IPS-15b (cell line): ENCODE measurements at regions not wholly inside any gene's neighbourhood (a gene's known extent, or its start where the extent isn't known, plus 50 kb on each side); places are given as distances from the start of the nearest gene placed in this dataset.
"Not testable (repeated sequence)": the region's sequence is repeated elsewhere in the genome, so short reads cannot be mapped to it uniquely, and the experiment has no call there.

Experiments
- H3K27me3 ChIP-seq: one replicate; pipeline ENCODE4 v1.6.1; 2013; ENCODE audit warnings: low read length; ENCODE audit not compliant: control insufficient read depth, insufficient read depth
- H3K36me3 ChIP-seq: one replicate; pipeline ENCODE4 v1.6.1; 2013; ENCODE audit warnings: low read length; ENCODE audit not compliant: control insufficient read depth, insufficient read depth
- H3K4me1 ChIP-seq: one replicate; pipeline ENCODE4 v1.6.1; 2013; ENCODE audit warnings: mild to moderate bottlenecking, low read length; ENCODE audit not compliant: control insufficient read depth, insufficient read depth
- H3K4me3 ChIP-seq: one replicate; pipeline ENCODE4 v1.5.1; 2013; ENCODE audit warnings: low read depth, low read length
- H3K9ac ChIP-seq: one replicate; pipeline ENCODE4 v1.6.1; 2013; ENCODE audit warnings: low read depth, mild to moderate bottlenecking, low read length
- H3K9me3 ChIP-seq: one replicate; pipeline ENCODE4 v1.6.1; 2013; ENCODE audit warnings: mild to moderate bottlenecking, low read length; ENCODE audit not compliant: control insufficient read depth, insufficient read depth

DNA sequence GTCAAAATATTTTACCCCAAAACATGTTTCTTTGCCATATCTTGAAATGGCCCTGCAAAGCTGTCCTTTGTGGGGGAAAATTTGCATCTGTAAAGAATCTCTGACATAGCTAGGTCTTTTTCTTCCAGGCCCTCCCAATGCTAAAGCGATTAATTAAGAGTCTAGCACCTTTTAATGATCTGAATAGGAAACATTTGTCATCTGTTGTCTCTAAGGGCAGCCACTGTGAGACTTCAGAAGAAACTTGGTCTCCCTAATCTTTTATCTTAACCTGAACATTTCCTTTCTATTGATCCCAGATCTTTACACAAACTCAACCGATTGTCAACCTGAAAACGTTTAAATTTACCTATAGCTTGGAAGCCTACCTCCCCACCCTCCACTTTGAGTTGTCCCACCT lies 731.6 kb upstream of the AUTS2 start:
- H3K9ac ChIP-seq, H3K4me1 ChIP-seq, H3K36me3 ChIP-seq, H3K27me3 ChIP-seq, H3K9me3 ChIP-seq, H3K4me3 ChIP-seq: not testable (repeated sequence)

DNA sequence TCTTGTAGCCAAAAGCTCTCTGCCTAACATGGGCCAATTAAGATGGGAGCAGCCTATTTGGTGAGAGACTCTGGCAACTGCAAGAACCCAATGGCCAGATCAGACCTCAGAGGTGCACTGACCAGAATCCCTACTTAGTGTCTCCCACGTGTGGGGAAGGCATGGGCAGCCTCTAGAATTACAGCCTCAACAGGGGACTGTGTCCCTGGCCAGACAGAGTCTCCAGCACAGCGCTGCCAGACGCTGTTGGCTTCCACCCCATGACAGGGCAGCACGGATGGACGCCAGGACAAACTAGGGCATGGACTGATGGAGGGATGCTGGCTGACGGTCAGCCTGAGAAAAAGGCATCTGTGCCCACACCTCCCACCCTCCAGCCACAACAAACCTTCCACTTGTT lies 729.3 kb upstream of the AUTS2 start:
- Histone ChIP-seq H3K4me3 (no peak overlapping the region), H3K4me1 (peaks cover 6% of the 10 kb centered on the region), H3K27me3 (no peaks in the 10 kb centered on the region), H3K9ac (no peak overlapping the region), H3K36me3 (no peaks in the 10 kb centered on the region), H3K9me3 (no peaks in the 10 kb centered on the region)

DNA sequence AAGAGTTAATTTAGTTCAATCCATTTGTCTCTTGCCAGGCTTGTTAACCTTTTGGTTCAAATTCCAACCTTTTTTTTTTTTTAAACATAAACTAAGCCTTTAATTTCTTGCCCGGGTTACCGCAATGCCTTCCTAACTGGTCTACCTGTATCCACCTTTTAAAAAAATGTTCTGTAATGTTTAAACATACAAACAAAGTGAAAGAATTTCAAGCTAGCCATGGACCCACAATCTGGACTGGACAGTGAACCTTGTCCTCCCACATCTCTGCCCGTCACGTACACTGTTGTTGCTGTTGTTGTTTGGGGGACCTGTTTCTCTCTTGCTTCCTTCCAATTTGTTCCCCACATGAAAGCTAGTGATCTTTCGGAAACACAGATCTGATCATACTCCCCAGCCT lies 724.7 kb upstream of the AUTS2 start:
- Histone ChIP-seq H3K36me3 (no peaks in the 10 kb centered on the region), H3K4me1 (no peaks in the 10 kb centered on the region), H3K9me3 (no peaks in the 10 kb centered on the region), H3K27me3 (no peaks in the 10 kb centered on the region), H3K9ac (no peak overlapping the region), H3K4me3 (no peak overlapping the region)

DNA sequence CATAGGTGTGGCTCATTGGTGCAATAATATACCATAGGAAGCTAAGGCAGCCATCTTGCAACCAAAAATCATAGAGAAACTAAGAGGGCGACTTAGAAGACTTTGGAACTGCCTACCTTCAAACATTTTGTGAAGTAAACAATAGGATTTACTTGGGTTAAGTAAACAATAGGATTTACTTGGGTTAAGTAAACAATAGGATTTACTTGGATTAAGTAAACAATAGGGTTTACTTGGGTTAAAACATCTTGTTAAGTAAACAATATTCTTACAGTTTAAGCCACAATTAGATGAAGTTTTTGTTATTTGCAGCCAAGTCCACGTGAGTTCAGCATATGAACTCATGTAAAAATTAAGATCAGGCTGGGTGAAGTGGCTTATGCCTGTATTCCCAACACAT lies 722.4 kb upstream of the AUTS2 start:
- no peaks in the 10 kb centered on the region for H3K27me3 ChIP-seq
- H3K4me1 ChIP-seq = no peaks in the 10 kb centered on the region
- H3K4me3 ChIP-seq = no peak overlapping the region
- H3K36me3 ChIP-seq = no peaks in the 10 kb centered on the region
- no peaks in the 10 kb centered on the region for H3K9me3 ChIP-seq
- H3K9ac ChIP-seq = no peak overlapping the region

DNA sequence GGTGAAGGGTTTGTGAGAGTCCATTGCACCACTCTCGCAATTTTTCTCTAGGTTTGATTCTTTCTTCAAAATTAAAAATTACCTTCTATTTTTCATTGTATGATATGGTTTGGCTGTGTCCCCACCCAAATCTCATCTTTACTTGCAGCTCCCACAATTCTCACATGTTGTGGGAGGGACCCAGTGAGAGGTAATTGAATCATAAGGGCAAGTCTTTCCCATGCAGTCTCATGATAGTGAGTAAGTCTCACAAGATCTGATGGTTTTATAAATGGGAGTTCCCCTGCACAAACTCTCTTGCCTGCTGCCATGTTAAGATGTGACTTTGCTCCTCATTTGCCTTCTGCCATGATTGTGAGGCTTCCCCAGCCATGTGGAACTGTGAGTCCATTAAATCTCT lies 711.2 kb upstream of the AUTS2 start:
- not testable (repeated sequence) for H3K27me3 ChIP-seq, H3K4me1 ChIP-seq, H3K9me3 ChIP-seq, H3K9ac ChIP-seq, H3K4me3 ChIP-seq, H3K36me3 ChIP-seq

DNA sequence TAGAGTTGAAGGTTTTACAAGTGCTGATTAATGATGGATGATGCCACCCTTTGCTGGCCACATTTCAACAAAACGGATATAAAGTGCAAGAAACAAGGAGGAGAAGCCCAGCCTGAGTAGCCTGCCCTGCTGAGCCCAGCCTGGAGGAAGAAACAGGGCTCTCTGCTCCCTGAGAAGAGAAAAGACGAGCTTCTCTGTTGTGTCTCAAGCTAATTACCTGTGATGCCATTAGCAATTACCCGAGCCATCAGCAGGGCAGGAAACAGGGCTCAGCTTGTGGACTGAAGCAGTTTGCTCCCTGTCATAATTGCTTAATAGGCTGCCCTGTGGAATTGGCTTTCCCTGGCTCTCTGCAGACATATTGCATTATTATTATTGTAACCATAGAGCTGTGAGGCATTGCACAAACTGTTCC lies 709.3 kb upstream of the AUTS2 start:
- Histone ChIP-seq H3K36me3 (no peaks in the 10 kb centered on the region), H3K27me3 (no peaks in the 10 kb centered on the region), H3K4me1 (no peaks in the 10 kb centered on the region), H3K9me3 (no peaks in the 10 kb centered on the region), H3K4me3 (no peak overlapping the region), H3K9ac (no peak overlapping the region)

DNA sequence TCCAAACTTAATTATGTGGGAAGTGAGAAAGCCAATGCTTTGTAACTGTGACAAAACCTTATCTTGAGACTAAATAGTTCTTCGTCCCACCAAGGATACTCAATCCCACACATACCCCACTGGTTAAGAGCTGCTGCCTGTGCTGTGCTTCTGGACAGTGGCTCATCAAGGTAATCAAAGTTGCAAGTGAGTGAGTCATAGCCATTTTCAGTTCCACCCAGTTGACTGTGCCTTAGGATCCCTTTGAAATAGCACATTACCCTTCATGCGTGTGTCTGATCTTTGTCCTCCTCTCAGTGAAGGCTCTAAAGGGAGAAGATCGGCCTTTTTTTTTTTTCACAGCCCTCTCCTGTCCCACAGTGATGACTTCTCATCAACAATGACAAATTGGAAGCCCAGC lies 706.0 kb upstream of the AUTS2 start:
- H3K4me3 ChIP-seq = no peak overlapping the region
- H3K36me3 ChIP-seq = no peaks in the 10 kb centered on the region
- no peaks in the 10 kb centered on the region for H3K4me1 ChIP-seq
- H3K9ac ChIP-seq = no peak overlapping the region
- H3K9me3 ChIP-seq = no peaks in the 10 kb centered on the region
- no peaks in the 10 kb centered on the region for H3K27me3 ChIP-seq

DNA sequence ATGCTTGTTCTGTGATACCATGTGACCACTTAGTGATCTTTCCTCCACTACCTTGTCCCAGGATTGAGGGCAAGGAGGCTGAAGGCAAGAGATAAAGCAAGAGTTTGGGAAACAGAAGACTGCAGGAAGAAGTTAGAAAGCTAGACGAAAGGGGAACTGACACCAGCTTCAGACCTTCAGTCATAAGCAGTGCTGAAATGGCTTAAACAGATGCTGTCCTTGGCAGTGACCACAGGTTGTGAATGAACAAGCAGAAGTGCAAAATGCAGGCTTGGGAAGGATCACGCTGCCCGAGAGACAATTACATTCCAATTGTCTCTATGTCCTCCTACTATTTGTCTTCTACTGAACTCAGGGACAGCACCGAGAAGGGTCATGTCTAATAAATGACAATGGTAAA lies 704.9 kb upstream of the AUTS2 start:
- Histone ChIP-seq H3K9ac (no peak overlapping the region), H3K4me1 (no peaks in the 10 kb centered on the region), H3K9me3 (no peaks in the 10 kb centered on the region), H3K36me3 (no peaks in the 10 kb centered on the region), H3K27me3 (no peaks in the 10 kb centered on the region), H3K4me3 (no peak overlapping the region)

DNA sequence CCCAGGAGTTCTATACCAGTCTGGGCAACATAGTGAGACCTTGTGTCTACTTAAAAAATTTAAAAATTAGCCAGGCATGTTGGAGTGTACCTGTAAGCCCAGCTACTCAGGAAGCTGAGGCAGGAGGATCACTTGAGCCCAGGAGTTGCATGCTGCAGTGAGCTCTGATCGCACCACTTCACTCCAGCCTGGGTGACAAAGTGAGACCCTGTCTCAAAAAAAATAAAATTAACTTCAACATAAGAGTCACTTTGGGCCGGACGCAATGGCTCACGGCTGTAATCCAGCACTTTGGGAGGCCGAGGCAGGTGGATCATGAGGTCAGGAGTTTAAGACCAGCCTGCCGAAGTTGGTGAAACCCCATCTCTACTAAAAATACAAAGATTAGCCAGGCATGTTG lies 699.1 kb upstream of the AUTS2 start:
- not testable (repeated sequence) for H3K9ac ChIP-seq, H3K9me3 ChIP-seq, H3K36me3 ChIP-seq, H3K4me3 ChIP-seq, H3K4me1 ChIP-seq, H3K27me3 ChIP-seq

DNA sequence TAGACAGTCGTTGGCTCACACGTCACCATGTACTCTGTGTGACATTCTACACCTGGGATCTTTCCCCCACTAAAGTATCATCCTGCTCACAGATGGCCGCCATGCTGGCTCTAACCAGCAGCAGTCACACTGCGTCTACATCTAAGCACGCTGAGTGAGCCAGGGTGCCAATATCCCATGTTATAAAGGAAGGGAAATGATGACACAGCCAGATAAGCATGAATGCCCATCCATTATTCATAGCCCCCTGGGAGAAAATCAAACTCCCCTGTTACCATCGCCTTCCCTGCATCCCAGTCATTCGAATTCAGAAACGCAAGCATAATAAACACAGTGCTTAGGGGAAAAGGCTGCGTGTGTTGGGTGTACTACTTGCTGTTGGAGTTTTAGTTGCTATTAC lies 698.2 kb upstream of the AUTS2 start:
- no peaks in the 10 kb centered on the region for H3K36me3 ChIP-seq
- no peak overlapping the region for H3K4me3 ChIP-seq
- no peaks in the 10 kb centered on the region for H3K4me1 ChIP-seq
- no peaks in the 10 kb centered on the region for H3K9me3 ChIP-seq
- no peaks in the 10 kb centered on the region for H3K27me3 ChIP-seq
- H3K9ac ChIP-seq = no peak overlapping the region

DNA sequence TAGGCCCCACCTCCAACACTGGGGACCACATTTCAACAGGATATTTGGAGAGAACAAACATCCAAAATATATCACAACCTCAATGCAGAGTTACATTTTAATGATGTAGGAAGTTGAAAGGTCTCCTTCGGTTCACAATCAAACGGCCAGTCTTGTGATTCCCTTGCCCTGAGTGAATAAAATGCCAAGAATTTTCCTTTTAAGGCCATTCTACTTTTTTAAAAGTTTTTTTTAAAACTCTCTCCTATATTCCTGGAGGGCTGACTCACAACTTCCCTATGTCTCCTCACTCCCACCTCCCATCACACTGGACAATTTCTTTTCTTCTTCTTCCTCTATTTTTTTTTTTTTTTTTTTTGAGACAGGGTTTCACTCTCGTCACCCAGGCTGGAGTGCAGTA lies 693.6 kb upstream of the AUTS2 start:
- Histone ChIP-seq H3K4me3 (no peak overlapping the region), H3K27me3 (no peaks in the 10 kb centered on the region), H3K9ac (no peak overlapping the region), H3K9me3 (no peaks in the 10 kb centered on the region), H3K4me1 (no peaks in the 10 kb centered on the region), H3K36me3 (no peaks in the 10 kb centered on the region)

DNA sequence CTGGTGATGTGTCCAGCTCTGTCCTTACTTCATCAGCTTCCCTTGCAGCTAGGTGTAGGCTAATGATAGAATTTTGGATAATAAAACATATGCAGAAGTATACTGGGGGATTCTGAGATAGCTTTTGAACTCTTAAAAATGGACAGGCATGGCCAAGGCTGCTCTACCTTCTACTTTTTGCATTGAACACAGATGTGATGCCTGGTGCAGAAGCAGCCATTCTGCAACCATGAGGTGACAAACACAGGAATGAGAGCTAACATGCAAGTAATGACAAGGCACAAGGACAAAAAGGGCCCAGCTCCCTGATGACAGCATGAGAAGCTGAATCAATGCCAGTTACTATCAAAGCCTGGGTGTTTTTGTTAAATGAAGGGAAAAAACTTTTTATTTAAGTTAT lies 686.5 kb upstream of the AUTS2 start:
- Histone ChIP-seq H3K9me3 (no peaks in the 10 kb centered on the region), H3K36me3 (no peaks in the 10 kb centered on the region), H3K9ac (no peak overlapping the region), H3K4me3 (no peak overlapping the region), H3K27me3 (no peaks in the 10 kb centered on the region), H3K4me1 (no peaks in the 10 kb centered on the region)

DNA sequence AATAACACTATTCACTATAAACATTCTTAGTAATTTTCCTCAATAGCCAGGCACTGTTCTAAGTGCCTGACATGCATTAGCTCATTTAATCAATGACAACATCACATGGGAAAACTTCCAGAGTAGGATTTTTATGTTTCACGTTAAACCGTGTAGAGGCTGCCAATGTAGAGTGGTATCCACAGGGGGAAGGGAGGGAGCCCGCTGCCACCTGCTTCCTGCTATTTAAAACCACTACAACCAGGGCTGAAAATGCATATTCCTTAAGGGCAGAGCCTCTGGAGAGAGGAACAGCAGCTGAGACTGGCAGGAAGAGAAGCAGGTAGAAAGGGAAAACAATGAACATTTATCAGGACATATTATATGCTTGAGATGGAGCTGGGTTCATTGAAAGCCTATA lies 684.3 kb upstream of the AUTS2 start:
- Histone ChIP-seq H3K36me3 (no peaks in the 10 kb centered on the region), H3K27me3 (no peaks in the 10 kb centered on the region), H3K9me3 (no peaks in the 10 kb centered on the region), H3K4me3 (no peak overlapping the region), H3K4me1 (no peaks in the 10 kb centered on the region), H3K9ac (no peak overlapping the region)
